HG03442 (cell line): ENCODE measurements at regions not wholly inside any gene's neighbourhood (a gene's known extent, or its start where the extent isn't known, plus 50 kb on each side); places are given as distances from the start of the nearest gene placed in this dataset.
"Not testable (repeated sequence)": the region's sequence is repeated elsewhere in the genome, so short reads cannot be mapped to it uniquely, and the experiment has no call there.

Source experiments
- ATAC-seq: cut with Tn5 transposase; IDR thresholded peaks from one replicate; pipeline ENCODE4 v1.9.1; 2021; ENCODE audit warnings: mild to moderate bottlenecking, moderate library complexity; ENCODE audit not compliant: unreplicated experiment

DNA sequence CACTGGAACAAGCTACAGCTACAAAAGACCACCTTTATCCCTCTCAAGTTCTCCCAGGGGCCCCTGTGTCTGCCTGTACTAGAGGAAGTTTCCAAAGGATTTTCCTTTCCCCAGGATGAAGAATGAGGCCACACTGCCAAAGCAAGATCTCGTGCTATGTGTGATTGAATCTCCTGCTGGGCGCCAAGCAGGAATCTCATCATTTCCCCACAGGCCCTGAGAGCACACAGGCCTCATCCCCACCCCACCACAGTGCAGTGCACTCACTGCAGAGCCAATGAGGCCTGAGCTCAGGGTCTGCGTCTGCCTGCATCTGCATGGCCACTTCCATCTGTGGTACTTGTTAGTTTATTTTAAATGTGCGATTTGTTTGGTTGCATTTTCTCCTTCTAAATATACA, 387.4 kb upstream of the ASIC2 start:
- no peak for ATAC-seq

DNA sequence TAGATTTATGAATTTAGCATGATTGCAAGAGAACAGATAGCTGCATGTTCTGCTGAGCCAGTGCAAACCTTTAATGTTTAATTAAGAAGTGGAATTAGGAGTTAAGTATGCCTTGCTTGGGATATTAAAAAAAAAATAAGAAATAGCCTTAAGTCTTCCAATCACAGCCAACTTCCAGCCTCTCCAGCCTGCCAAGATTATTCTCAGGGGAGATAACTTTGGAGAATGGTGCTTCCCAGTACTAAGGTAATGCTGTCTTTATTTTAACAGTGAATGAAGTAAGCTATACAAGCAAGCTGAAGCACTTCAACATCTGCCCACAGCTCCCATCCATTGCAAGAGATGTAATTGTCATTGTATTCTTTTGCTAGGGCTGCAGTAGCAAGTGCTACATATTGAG, 389.5 kb upstream of the ASIC2 start:
- no peak for ATAC-seq

DNA sequence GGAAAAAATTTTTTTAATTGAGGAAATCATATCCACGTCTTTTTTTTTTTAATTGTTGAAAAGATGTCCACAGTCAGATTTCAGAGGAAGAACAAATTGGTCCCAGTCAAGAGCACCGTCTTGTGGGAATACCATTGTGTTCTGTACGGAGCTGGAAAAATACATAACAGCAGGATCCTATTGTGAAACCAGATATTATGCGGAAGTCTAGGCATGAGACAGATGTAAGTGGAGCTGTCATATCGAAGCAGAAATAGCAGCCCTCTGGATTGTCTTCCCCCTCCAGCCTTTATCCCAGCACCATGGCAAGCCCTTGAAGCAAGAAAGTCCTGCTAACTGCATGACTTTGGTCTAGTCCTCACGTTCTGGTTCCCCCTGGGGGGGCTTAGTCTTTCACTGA, 391.6 kb upstream of the ASIC2 start:
- ATAC-seq, result no peak

DNA sequence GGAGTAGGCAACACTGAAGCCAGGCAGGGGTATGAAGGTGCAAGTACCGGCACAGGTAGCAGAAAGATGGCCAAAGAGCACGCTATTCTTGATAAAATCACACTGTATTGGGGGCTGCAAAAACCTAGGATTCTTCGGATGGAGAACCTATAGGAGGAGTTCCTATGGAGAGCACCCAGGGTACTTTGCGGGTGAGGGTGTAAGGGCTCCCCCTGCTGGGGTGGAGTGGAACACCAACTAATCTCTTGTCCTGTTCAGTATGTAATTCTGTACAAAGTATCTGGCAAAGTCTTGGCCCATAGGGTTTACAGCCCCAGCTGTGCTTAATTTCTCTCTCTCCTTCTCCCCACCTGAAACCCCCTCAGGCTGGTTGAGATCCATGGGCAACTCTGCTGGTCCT, 393.1 kb upstream of the ASIC2 start:
- ATAC-seq, result no peak

DNA sequence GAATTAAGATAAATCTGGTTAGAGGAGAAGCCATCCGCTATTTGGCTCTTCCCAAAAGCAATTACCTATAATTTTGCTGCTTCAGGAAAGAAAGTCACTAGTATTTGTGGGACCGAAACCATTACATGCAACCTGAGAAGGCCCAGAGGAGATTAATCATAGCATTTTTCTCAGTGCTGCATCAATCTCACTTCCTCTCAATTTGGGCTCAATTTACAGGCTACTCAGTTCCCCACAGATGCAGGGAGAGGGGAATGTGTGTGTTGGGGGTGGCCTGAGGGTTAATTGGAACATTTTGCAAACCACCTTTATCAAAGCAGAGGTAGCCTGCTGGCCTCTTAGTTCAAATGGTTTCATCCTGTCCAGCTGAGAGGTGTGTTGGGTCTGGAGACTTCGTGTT, 394.7 kb upstream of the ASIC2 start:
- no peak for ATAC-seq

DNA sequence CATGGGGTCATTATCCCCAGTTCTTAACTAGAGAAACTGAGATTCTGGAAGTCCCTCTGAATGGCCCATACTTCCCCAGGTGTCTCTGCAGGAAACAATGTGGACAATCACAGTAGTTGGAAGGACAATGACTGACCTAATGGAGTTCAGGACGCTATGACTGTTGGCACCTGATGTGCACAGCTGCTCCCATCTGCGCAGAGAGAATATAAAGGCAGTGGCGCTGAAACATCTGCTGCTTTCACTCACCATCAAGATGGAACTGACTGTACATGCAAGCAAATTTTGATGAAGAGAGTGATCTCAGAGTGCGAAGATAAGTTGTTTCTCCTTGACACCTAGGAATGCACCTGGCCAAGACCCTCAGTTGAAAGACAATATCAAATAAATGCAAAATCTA, 395.7 kb upstream of the ASIC2 start:
- no peak for ATAC-seq

DNA sequence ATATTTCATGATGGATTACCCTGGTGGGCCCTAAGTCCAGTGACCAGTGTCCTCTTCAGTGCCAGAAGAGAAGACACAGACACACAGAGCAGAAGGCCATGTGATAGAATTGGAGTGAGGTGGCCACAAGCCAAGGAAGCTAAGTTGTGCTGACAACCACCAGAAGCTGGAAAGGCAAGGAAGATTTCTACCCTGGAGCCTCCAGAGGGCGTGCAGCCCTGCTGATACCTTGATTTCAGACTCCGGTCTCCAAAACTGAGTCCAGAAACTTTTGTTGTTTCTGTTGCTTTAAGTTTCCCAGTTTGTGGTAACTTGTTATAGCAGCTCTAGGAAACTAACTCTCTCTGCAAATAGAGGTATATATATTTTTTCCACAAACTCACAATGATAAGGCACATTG, 396.6 kb upstream of the ASIC2 start:
- no peak for ATAC-seq

DNA sequence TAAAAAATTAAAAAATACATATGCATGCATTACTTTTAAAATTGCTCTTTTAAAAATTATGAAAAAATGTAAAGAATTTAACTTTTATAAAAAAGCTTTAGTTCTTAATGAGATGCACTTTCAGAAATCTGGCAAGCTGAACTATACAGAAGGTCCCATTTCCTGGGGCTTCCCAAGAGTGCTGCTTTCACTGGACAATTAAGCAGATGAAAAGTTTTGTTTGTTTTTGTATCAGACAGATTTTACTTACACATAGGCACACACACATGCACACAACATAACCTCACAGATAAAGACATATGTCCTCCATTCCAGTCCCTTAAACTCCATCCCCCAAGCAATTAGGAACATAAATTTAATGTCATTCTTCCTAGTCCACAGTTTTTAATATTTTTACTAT, 402.3 kb upstream of the ASIC2 start:
- ATAC-seq, result no peak

DNA sequence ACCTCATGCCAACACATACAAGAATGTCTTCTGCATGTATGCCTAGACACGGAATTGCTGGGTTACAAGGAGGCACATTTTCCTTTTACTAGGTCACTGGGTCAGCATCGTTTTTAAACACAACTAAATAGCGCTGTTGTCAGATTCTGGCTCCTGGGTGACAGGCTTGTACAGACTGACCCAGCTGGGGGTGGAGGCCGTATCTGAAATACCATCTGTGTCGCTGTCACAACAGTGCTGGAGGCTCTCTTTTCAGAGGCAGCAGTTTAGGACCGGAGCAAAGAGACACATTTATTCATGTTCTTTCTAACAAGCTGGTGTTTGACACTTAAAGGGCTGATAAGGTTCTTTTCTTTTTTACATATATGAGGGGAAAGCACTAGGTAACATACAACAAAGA, 403.0 kb upstream of the ASIC2 start:
- ATAC-seq, result no peak

DNA sequence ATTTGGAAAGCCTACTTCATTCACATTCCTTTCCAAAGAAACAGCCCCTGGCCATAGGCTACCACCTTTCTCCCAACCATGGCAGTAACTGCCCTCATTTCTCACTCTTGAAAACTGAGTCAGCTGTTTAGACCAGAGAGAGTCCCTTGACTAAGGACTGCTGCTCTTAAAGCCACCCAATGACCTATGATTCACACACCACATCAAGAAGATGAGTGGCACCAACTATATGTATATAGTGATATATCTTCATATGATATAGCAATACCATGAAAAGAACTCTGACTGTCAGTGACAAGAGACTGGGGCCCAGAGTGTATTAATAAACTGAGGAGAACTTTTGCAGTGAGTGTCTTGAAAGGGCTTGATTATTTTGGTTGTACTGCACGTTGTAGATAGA, 404.5 kb upstream of the ASIC2 start:
- ATAC-seq, result no peak

DNA sequence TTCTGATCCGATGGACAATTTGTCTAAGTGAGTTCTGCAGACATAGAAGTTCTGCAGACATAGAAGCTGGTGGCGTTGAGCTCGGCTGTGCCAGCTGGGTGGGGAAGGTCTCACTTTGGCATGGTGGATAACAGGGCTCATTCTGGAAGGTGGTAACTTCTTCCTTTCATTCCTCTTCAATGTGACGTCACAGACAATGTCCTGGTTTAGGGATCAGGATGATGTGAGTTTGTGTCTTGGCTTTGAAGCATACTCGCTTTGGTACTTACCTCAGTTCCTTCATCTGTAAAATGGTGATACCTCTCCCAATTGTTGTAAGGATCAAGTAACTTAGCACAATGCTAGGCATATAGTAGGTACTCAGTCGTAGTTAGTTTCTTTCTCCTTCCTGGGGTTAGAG, 408.8 kb upstream of the ASIC2 start:
- no peak for ATAC-seq

DNA sequence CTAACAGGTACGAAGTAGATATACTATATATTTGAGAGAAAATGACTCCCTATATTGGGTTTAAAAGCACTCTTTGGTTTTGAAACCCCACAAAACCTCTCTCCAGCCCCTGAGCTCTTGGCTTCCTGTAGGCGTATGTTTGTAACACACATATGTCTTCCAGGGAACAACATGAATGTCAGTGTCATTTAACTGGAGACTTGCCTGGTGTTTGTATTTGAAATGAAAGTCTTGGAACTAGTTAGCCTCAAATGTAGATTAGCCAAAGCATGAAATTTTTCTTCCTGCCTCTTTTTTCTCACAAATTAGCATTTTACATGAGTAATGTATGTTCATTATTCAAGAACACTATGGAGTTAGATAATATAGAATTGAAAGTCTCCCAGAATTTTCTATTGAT, 411.8 kb upstream of the ASIC2 start:
- ATAC-seq, result no peak

DNA sequence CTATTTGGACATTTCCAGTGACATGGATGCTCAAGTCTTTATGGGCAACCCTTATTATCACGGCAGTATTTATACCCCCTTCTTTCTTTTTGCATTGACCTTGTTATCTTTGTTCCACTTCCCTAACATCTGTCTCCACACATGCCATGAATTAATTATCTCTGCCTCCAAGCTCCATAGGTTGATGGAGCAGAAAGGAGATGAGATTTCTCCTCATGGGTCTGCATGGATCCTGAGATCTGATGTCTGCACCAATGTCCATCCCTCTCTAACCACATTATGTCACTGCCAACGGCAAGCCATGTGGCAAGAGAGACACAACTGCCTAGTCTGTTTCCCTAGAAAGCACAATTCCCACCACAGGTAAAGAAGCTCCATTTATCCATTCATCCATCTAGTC, 416.8 kb upstream of the ASIC2 start:
- ATAC-seq, result no peak

DNA sequence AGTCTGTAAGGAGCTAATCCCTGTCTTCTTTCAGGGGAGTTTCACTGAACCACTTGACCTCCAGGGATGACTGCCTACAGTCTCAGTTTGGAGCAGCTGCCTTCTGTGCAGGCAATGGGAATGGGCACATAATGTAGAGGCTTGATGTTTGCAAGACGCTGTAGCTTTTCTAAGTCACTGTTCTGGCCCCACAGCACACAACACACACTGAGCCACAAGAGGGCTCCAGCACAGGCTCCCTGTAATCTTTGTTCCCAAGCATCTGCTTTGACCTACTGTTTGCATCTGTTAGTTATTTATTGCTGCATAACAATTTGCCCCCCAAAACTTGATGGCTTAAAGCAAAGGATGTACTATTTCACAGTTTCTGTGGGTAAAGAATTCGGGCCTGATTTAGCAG, 419.0 kb upstream of the ASIC2 start:
- no peak for ATAC-seq

DNA sequence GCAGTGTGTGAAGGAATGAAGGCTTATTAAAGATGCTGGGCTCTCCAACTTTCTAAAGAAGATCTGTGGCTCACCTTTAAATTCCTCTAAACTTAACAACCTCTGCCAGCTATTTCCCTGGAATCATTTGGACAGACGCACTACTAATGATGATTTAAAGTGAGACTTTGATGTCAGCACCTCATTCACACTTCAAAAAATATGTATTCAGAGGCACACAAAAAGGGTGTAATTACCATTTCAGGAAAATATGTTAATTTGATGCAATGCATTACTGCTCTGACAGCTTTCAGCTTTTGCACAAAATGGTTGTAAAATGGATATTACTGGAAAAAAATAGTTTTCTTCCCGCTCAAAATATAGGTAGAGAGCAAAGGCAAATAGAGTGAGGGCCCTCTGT, 423.9 kb upstream of the ASIC2 start:
- ATAC-seq, result no peak

DNA sequence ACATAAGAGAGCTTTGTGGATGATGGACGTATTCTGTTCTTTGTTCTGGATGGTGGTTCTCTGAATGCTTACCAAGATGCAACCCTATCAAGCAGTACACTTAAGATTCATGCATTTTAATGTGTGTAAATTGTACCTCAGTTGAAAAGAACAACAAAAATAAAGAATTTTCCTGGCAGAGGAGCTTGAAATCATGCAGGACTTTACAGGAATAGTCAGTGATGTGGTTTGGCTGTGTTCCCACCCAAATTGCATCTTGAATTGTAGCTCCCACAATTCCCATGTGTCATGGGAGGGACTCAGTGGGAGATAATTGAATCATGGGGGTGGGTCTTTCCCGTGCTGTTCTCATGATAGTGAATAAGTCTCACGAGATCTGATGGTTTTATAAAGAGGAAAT, 430.6 kb upstream of the ASIC2 start:
- ATAC-seq, result not testable (repeated sequence)

DNA sequence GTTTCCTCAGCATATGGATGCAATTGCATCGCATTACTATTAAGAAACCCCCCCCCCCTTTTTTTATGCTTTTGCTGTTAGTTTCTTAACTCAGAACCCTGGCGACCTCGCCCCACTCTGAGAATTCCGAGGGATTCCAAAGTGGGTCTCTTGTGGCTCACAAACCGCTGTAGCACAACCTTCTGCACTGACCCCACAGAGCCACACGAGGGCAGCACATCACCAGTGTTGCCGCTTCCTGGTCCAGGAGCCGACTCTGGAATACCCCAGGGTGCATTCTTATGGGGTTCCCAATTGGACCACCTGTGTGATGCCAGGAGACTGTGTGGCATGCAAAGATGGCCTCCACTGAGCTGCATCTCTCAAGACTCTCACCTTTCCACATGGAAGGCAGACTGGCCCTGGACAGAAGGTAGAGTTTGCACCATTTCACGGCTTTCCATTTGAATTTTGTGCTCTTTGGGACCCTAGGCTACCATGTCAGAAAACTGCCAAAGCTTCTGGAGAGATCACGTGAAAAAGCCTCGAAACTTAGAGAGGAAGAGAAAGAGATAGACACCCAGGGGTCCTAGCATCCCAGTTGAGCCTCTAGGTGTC, 432.7 kb upstream of the ASIC2 start:
- ATAC-seq, result no peak

DNA sequence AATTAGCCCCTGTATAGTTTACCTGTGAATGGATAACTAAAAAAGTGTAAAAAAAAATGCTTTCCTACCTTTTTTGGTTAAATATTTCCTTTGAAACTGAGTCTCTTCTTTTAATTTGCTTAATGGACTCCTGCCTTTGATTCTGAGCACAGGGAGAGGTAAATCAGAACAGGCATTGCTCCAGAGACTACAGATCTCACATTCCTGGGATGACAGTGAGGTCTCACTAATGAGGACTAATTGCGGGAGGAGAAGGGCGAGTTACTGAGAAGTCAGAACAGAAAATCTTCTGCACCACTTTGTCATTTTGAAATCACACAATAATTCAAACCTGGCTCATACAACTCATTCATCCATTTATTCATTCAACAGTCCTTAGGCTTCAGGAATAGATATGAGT, 437.0 kb upstream of the ASIC2 start:
- no peak for ATAC-seq

DNA sequence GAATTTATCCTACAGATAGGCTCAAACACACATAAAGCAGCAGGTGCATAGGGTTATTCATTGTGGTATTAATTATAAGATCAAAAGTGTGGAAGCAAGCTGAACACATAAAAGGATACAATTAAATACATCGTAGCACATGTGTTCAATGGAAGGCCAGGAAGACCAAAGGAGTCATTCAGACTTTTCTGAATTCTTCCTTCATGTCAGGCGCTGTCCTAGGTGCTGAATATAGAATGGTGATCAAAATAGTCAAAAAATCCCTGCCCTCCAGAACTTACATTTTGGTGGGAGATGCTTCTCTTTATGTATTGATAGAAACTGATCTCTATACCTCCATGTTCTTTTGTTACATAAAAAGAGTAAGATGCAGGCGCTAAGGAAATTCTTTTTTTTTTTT, 439.0 kb upstream of the ASIC2 start:
- ATAC-seq, result no peak

DNA sequence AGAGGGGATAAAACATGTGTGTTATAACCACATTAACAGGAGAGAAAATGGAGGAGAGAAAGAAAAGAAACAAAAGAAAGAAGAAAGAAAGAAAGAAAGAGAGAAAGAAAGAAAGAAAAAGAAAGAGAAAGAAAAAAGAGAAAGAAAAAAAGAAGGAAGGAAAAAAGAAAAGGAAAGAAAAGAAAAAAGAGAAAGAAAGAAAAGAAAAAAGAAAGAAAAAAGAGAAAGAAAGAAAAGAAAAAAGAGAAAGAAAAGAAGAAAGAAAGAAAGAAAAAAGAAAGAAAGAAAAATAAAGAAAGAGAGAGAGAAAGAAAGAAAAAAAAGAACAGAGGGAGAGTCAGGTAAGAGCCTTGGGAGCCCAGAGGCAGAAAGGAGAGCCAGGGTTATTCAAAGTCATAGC, 446.6 kb upstream of the ASIC2 start:
- no peak for ATAC-seq

DNA sequence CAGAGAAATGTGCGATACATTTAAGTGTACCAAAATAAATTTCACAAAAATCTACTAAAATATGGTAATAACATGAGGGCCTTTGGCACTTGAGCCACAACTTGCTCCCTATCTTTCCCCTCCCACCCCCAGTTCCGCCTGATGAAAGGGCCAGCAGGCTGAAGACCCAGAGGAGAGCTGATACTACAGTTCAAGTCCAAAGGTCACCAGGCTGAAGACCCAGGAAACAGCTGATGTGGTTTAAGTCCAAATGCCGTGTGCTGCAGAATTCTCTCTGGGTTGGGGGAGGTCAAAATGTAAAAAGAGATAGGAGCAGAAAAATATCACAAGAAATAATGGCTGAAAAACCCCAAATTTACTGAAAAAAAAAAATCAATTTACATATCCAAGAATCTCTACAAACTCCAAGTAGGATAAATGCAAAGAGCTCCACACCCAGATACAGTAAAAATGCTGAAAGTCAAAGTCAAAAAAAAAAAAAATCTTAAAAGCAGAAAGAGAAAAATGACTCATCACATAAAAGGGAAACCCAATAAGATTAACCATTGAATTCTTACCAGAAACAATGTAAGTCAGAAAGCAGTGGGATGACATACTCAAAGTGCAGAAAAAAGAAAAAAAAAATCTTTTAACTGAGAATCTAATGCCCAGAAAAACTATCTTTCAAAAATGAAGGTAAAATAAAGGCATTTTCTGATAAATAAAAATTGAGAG, 452.1 kb upstream of the ASIC2 start:
- ATAC-seq, result no peak

DNA sequence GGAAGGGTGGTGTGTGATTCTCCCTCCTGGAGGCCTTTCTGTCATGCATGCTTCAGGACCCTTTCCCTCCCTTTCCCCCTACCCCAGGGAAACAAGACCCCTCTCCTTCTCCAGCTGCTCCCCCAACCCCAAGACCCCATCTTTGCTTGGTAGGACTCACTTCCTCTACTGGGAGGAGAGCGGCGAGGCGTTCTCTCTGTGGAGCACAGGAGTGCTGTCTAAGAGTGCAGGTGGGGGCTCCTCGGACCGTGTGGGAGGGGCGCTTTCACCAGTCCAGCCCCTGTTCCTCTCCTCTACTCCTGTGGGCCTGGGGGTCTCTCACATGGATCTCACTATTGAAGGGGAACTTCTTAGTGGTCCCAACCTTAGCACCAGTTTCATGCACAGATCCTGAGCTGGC, 456.1 kb upstream of the ASIC2 start:
- ATAC-seq, result no peak
